ENCODE measurements at regions not wholly inside any gene's neighbourhood (a gene's known extent, or its start where the extent isn't known, plus 50 kb on each side); places are given as distances from the start of the nearest gene placed in this dataset.

GRCh38 chr20:51154708-51155690 lies 132.1 kb upstream of the KCNG1 start:
- Histone ChIP-seq H3K4me1 (ENCODE audit: control insufficient read depth in 2 of 2, insufficient read depth in 2 of 2, low read length in 2 of 2) (peaks cover 6 to 9% of the 10 kb centered on the region in 2 donors), H2AFZ (ENCODE audit: insufficient read depth, low read depth, low read length, poor library complexity, severe bottlenecking) (no peak overlapping the region), H3K4me2 (replicated peaks; ENCODE audit: low read depth, low read length, poor library complexity, severe bottlenecking) (no peak overlapping the region), H3K27me3 (replicated peaks in 1 of 4; ENCODE audit: control extremely low read depth in 1 of 4, control insufficient read depth in 3 of 4, insufficient read depth in 4 of 4, low read length in 3 of 4) (peaks cover 0 to 12% (median 0%) of the 10 kb centered on the region in 4 experiments), H3K27ac (ENCODE audit: low read length in 2 of 2) (no peak overlapping the region), H3K9ac (ENCODE audit: low read length) (no peak overlapping the region), H3K9me3 (ENCODE audit: control extremely low read depth in 1 of 3, control insufficient read depth in 2 of 3, insufficient read depth in 1 of 3, low read length in 2 of 3) (no peaks in the 10 kb centered on the region), H3K36me3 (replicated peaks in 1 of 2; ENCODE audit: control extremely low read depth in 1 of 2, control insufficient read depth in 1 of 2, extremely low read depth in 1 of 2, insufficient read depth in 2 of 2, low read length in 1 of 2) (no peaks in the 10 kb centered on the region), H3K79me2 (ENCODE audit: control insufficient read depth, insufficient read depth, low read length) (no peaks in the 10 kb centered on the region), H4K20me1 (ENCODE audit: control insufficient read depth, insufficient read depth, low read length, poor library complexity, severe bottlenecking) (no peaks in the 10 kb centered on the region), H3K4me3 (ENCODE audit: control extremely low read depth in 1 of 5, extremely low read depth in 1 of 5, insufficient read depth in 1 of 5, low read depth in 2 of 5, low read length in 4 of 5) (no peak overlapping the region)
- no peak for TF ChIP-seq EZH2 (IDR thresholded peaks at IDR 0.05; ENCODE audit: borderline replicate concordance, insufficient read depth, low read depth, low read length, poor library complexity, severe bottlenecking)
- TF ChIP-seq CTCF (IDR thresholded peaks at IDR 0.05) = no peak
- Mint-ChIP-seq H3K27ac (no peak overlapping the region), H3K4me3 (no peak overlapping the region), H3K9me3 (ENCODE audit: insufficient read depth) (no peaks in the 10 kb centered on the region), H3K4me1 (peaks cover 5% of the 10 kb centered on the region), H3K27me3 (peaks cover 30% of the 10 kb centered on the region)
- DNase-seq = no peak
- WGBS (ENCODE audit: insufficient coverage) = 86% methylated on average over 15 of the region's 19 CpGs
- no peak for ATAC-seq (ENCODE audit: low read depth)
- CTCF ChIA-PET = no interaction called here
- intact Hi-C loops (cut with micrococcal nuclease) = no loop called here
- POLR2A ChIA-PET = no interaction called here
